NCI-H2029 (cell line): ENCODE measurements at regions not wholly inside any gene's neighbourhood (a gene's known extent, or its start where the extent isn't known, plus 50 kb on each side); places are given as distances from the start of the nearest gene placed in this dataset.

Source experiments
- DNase-seq: peaks from one replicate; lab custom pipeline; 2025; lab: John Stamatoyannopoulos, UW

- no peak for DNase-seq
Observed at GRCh38 chr3:174777813-174778212, 81.3 kb upstream of the NAALADL2 start.

DNA sequence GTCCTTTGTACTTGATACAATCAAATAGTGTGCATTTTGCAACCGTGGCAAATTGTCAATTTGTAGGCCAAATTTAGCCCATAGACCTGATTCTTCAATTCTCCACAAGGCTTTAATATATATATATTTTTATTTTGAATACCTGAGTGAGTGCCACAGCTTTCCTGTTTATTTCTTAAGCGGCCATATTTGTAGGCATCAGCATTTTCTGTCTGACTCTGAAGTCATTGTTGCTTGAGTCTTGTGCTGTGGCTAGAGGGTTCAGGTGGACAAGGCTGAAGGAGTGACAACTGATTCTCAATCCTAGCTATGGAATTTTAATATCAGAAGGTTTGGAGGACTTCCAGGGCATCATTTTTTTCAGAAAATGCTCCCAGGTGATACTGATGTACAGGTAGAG is 75.6 kb upstream of the NAALADL2 start:
- no peak for DNase-seq

GRCh38 chr3:174784206-174784934 is 74.8 kb upstream of the NAALADL2 start:
- no peak for DNase-seq

DNA sequence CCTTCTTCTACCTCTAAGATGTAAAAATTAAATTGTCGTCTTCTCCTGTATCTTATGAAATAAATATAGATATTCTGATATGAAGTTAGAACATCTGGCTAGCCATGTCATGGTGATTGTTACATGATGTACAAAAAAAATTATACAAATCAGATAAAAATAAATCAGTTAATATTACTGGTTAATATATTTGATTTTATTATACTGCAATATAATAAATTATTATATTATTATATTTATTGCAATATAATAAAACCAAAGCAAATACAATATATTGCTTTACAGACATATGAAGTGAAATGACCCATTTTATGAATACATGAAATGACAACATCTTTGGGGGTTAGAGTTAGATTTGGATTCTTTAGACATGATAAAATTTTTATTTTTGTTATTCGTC is 72.3 kb upstream of the NAALADL2 start:
- no peak for DNase-seq

DNA sequence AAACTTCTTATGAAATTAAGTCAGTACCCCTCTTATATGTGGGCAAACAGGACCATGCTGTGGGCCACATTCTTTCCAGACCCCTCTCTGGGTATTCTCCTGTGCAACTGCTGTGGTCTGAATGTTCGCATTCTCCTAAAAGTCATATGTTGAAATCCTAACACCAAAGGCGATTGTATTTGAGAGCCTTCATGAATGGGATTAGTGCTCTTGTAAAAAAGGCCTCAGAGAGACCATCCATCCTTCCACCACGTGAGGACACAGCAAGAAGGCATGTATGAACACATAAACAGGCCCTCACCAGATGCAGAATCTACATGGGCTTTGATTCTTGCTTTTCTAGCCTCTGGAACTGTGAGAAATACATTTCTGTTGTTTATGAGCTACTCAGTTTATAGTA is 68.0 kb upstream of the NAALADL2 start:
- no peak for DNase-seq

- no peak for DNase-seq
Observed at GRCh38 chr3:174792864-174793263, 66.3 kb upstream of the NAALADL2 start.
